Osteoblast (primary cell): ENCODE measurements at regions not wholly inside any gene's neighbourhood (a gene's known extent, or its start where the extent isn't known, plus 50 kb on each side); places are given as distances from the start of the nearest gene placed in this dataset.

ENCODE experiments used
- DNase-seq: peaks from one replicate; pipeline ENCODE4 v3.0.0; 2011; ENCODE audit warnings: low spot score, mixed read lengths; ENCODE audit not compliant: insufficient read length; ENCODE audit errors: missing footprints
- H2AFZ ChIP-seq: 2 replicates; pipeline ENCODE4 v1.6.0; 2011; ENCODE audit warnings: mild to moderate bottlenecking, low read length
- H3K27ac ChIP-seq: 2 replicates; pipeline ENCODE4 v1.5.1; 2011; ENCODE audit warnings: mild to moderate bottlenecking, low read depth, low read length, moderate library complexity
- H3K27me3 ChIP-seq: 2 replicates; pipeline ENCODE4 v1.6.0; 2012; ENCODE audit warnings: mild to moderate bottlenecking, control low read depth, inconsistent platforms, low read length, moderate library complexity; ENCODE audit not compliant: insufficient read depth
- H3K36me3 ChIP-seq: 2 replicates; pipeline ENCODE4 v1.5.1; 2011; ENCODE audit warnings: mild to moderate bottlenecking, low read length, control low read depth, moderate library complexity; ENCODE audit not compliant: insufficient read depth
- H3K4me1 ChIP-seq: 2 replicates; pipeline ENCODE4 v1.5.1; 2011; ENCODE audit warnings: mild to moderate bottlenecking, low read length, control low read depth, moderate library complexity; ENCODE audit not compliant: insufficient read depth
- H3K4me2 ChIP-seq: 2 replicates; pipeline ENCODE4 v1.6.0; 2011; ENCODE audit warnings: mild to moderate bottlenecking, low read length; ENCODE audit not compliant: insufficient read depth
- H3K4me3 ChIP-seq: fragments of 200-600 bp; sonication (generic); 3 replicates; pipeline ENCODE4 v1.5.1; 2012; ENCODE audit warnings: mild to moderate bottlenecking, low read length, inconsistent platforms; ENCODE audit not compliant: insufficient read depth
- H3K79me2 ChIP-seq: 2 replicates; pipeline ENCODE4 v1.6.0; 2012; ENCODE audit warnings: mild to moderate bottlenecking, low read length, control low read depth, inconsistent platforms; ENCODE audit not compliant: insufficient read depth
- H3K9me3 ChIP-seq: 2 replicates; pipeline ENCODE4 v1.5.1; 2011; ENCODE audit warnings: low read depth, low read length, control low read depth
- H4K20me1 ChIP-seq: 2 replicates; pipeline ENCODE4 v1.6.0; 2012; ENCODE audit warnings: mild to moderate bottlenecking, low read length, control low read depth; ENCODE audit not compliant: insufficient read depth
- TF ChIP-seq, protein P1 (sequence below): IDR thresholded peaks from 2 replicates; pipeline ENCODE4 v1.5.1; 2011; ENCODE audit warnings: mild to moderate bottlenecking, low read depth, low read length, moderate library complexity; ENCODE audit errors: extremely low read depth

DNA sequence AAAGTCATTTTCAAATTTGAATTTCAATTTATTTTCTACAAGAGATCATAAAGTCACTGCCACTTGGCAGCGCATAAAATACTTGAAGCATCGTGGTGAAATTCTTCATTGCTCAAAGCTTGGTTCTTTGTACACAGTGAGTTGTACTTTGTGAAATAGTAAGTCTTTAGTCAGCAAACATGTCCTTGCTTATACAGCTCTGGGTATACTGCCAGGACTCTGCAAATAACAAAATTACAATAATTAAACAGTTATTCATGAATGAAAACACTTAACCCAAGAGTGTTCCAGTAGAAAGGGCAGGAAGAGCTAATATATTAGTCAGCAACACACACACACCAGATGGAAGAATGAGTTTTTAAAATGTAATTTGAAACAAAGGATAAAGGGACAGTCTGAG, 1300.9 kb upstream of the DIAPH2 start:
- Histone ChIP-seq H3K27ac (no peak overlapping the region), H3K9me3 (no peaks in the 10 kb centered on the region)

DNA sequence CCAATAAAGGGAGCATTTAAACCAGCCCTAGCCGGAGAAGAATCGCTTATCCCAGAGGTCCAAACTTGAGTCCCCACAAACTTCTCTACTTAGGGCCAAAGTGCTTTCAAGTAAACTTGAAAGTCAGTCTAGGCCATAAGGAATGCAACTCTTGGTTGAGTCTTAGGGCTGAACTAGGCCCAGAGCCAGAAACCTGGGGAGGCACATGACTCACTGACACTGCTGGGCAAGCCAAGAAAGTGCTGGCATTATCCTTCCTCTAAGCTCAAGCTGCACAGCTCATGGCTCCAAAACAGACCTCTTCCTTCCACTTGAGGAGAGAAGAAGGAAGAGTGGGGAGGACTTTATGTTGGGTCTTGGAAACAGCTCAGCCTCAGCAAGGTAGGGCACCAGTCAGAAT, 1257.3 kb upstream of the DIAPH2 start:
- no peaks in the 10 kb centered on the region for H3K4me1 ChIP-seq
- TF ChIP-seq, protein P1, sequence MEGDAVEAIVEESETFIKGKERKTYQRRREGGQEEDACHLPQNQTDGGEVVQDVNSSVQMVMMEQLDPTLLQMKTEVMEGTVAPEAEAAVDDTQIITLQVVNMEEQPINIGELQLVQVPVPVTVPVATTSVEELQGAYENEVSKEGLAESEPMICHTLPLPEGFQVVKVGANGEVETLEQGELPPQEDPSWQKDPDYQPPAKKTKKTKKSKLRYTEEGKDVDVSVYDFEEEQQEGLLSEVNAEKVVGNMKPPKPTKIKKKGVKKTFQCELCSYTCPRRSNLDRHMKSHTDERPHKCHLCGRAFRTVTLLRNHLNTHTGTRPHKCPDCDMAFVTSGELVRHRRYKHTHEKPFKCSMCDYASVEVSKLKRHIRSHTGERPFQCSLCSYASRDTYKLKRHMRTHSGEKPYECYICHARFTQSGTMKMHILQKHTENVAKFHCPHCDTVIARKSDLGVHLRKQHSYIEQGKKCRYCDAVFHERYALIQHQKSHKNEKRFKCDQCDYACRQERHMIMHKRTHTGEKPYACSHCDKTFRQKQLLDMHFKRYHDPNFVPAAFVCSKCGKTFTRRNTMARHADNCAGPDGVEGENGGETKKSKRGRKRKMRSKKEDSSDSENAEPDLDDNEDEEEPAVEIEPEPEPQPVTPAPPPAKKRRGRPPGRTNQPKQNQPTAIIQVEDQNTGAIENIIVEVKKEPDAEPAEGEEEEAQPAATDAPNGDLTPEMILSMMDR = no peak
- H3K27ac ChIP-seq = no peak overlapping the region
- no peaks in the 10 kb centered on the region for H3K79me2 ChIP-seq
- no peaks in the 10 kb centered on the region for H3K9me3 ChIP-seq
- no peaks in the 10 kb centered on the region for H3K27me3 ChIP-seq
- no peaks in the 10 kb centered on the region for H3K36me3 ChIP-seq
- H2AFZ ChIP-seq = no peak overlapping the region
- no peaks in the 10 kb centered on the region for H4K20me1 ChIP-seq
- H3K4me2 ChIP-seq = no peak overlapping the region
- no peak for DNase-seq
- H3K4me3 ChIP-seq = no peak overlapping the region

More for the DNA sequence above, 1300.9 kb upstream of the DIAPH2 start:
- Histone ChIP-seq H3K27me3 (no peaks in the 10 kb centered on the region), H4K20me1 (no peaks in the 10 kb centered on the region), H3K4me3 (no peak overlapping the region), H3K36me3 (no peaks in the 10 kb centered on the region), H3K4me2 (no peak overlapping the region), H3K4me1 (no peaks in the 10 kb centered on the region), H3K79me2 (no peaks in the 10 kb centered on the region), H2AFZ (no peak overlapping the region)
- TF ChIP-seq, protein P1 = no peak
- no peak for DNase-seq

DNA sequence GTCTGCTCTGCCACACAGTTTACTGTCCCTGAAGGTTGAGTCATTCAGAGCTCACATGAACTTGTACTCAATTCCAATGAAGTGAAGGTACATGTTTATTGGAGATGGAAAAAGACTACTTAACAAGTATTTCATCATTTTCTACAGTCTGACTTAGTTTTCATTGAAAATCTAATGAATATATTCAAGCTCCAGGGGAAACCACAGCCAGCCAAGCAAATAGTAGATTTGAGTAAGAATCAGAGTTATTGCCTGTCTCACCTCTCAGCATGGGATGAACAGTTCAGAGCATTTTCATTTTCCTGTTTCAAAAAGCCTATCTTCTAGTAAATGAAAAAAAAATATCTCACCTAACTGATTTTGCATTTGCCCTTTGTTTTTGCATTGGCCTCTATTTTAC, 1249.4 kb upstream of the DIAPH2 start:
- H3K4me1 ChIP-seq = no peaks in the 10 kb centered on the region
- no peak overlapping the region for H2AFZ ChIP-seq
- H3K36me3 ChIP-seq = no peaks in the 10 kb centered on the region
- DNase-seq = no peak
- no peak overlapping the region for H3K4me3 ChIP-seq
- TF ChIP-seq, protein P1 = no peak
- no peak overlapping the region for H3K4me2 ChIP-seq
- H4K20me1 ChIP-seq = no peaks in the 10 kb centered on the region
- no peaks in the 10 kb centered on the region for H3K27me3 ChIP-seq
- H3K9me3 ChIP-seq = no peaks in the 10 kb centered on the region
- H3K79me2 ChIP-seq = no peaks in the 10 kb centered on the region
- H3K27ac ChIP-seq = no peak overlapping the region

DNA sequence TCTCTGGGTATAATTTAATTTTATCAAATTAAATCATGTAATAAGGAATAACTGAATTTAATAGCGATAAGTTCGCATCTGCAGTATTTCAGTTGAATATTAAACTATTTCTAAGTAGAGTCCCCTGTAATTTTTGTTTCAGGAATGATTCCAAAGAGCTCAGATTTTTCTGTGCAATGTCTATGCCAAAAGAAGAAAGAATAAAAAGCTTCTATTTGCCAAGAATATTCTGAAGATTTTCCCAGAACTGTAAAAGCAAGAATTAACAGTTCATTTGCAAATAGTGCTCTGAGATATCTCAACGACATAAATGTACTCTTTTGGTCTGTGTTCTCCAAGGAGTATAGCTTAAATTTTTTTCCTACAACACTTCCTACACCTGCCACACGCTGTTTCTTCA, 1242.8 kb upstream of the DIAPH2 start:
- TF ChIP-seq, protein P1 = no peak
- Histone ChIP-seq H3K4me2 (no peak overlapping the region), H3K4me3 (no peak overlapping the region), H3K4me1 (no peaks in the 10 kb centered on the region), H3K36me3 (no peaks in the 10 kb centered on the region), H2AFZ (no peak overlapping the region), H3K27me3 (no peaks in the 10 kb centered on the region), H3K9me3 (no peaks in the 10 kb centered on the region), H3K27ac (no peak overlapping the region), H3K79me2 (no peaks in the 10 kb centered on the region), H4K20me1 (no peaks in the 10 kb centered on the region)
- no peak for DNase-seq
